Left ventricle myocardium inferior (tissue), 1 donor: ENCODE measurements at regions not wholly inside any gene's neighbourhood (a gene's known extent, or its start where the extent isn't known, plus 50 kb on each side); places are given as distances from the start of the nearest gene placed in this dataset.

Source experiments
- DNase-seq: peaks from one replicate; pipeline ENCODE4 v3.0.0-alpha.2; 2020
- H3K27ac ChIP-seq: fragments of 200-600 bp; replicated peaks from 2 replicates; pipeline ENCODE4 v1.8.0; 2021
- H3K27me3 ChIP-seq: fragments of 200-600 bp; 2 replicates; pipeline ENCODE4 v1.8.0; 2021; ENCODE audit warnings: low read depth
- H3K36me3 ChIP-seq: fragments of 200-600 bp; 2 replicates; pipeline ENCODE4 v1.8.0; 2021
- H3K4me1 ChIP-seq: fragments of 200-600 bp; 2 replicates; pipeline ENCODE4 v1.8.0; 2021
- H3K4me3 ChIP-seq: fragments of 200-600 bp; 2 replicates; pipeline ENCODE4 v1.8.0; 2021; ENCODE audit warnings: mild to moderate bottlenecking, moderate library complexity
- H3K9me3 ChIP-seq: fragments of 200-600 bp; replicated peaks from 2 replicates; pipeline ENCODE4 v1.8.0; 2021
- CTCF ChIP-seq: fragments of 200-600 bp; IDR thresholded peaks from 2 replicates; pipeline ENCODE4 v1.8.0; 2021; ENCODE audit warnings: antibody characterized with exemption, mild to moderate bottlenecking, borderline replicate concordance
- intact Hi-C: fragments of 100-400 bp; cut with micrococcal nuclease; formaldehyde crosslinking; loops from one replicate; pipeline ENCODE4 v1.11.0; 2022
- donor health status: DM: no; HTN: yes; CAD: no; lungs with severe emphysema.

GRCh38 chr10:9096288-9096687 lies 1041.8 kb downstream of the GATA3 start:
- no peak for DNase-seq
- intact Hi-C loops, result no loop called here
- H3K4me1 ChIP-seq, result no peaks in the 10 kb centered on the region
- H3K27ac ChIP-seq, result no peak overlapping the region
- TF ChIP-seq CTCF, result no peak
- no peak overlapping the region for H3K4me3 ChIP-seq
- H3K9me3 ChIP-seq, result peaks cover 4% of the 10 kb centered on the region
- no peaks in the 10 kb centered on the region for H3K36me3 ChIP-seq
- H3K27me3 ChIP-seq, result peaks cover 4% of the 10 kb centered on the region

- intact Hi-C loops, result no loop called here
- H3K36me3 ChIP-seq, result no peaks in the 10 kb centered on the region
- no peak for TF ChIP-seq CTCF
- peaks cover 4% of the 10 kb centered on the region for H3K27me3 ChIP-seq
- no peak overlapping the region for H3K4me3 ChIP-seq
- no peak overlapping the region for H3K27ac ChIP-seq
- peaks cover 4% of the 10 kb centered on the region for H3K9me3 ChIP-seq
- no peak for DNase-seq
- no peaks in the 10 kb centered on the region for H3K4me1 ChIP-seq
These were observed 1042.9 kb downstream of the GATA3 start for GRCh38 chr10:9097206-9097990.

GRCh38 chr10:9097991-9098306 lies 1043.5 kb downstream of the GATA3 start:
- DNase-seq, result no peak
- Histone ChIP-seq H3K9me3 (peaks cover 4% of the 10 kb centered on the region), H3K27ac (no peak overlapping the region), H3K27me3 (peaks cover under 1% of the 10 kb centered on the region), H3K4me1 (no peaks in the 10 kb centered on the region), H3K4me3 (no peak overlapping the region), H3K36me3 (no peaks in the 10 kb centered on the region)
- intact Hi-C loops, result no loop called here
- TF ChIP-seq CTCF, result no peak

- H3K27ac ChIP-seq, result no peak overlapping the region
- no peaks in the 10 kb centered on the region for H3K9me3 ChIP-seq
- no peaks in the 10 kb centered on the region for H3K4me1 ChIP-seq
- intact Hi-C loops, result no loop called here
- no peaks in the 10 kb centered on the region for H3K36me3 ChIP-seq
- no peak for TF ChIP-seq CTCF
- H3K4me3 ChIP-seq, result no peak overlapping the region
- no peaks in the 10 kb centered on the region for H3K27me3 ChIP-seq
- no peak for DNase-seq
These were observed 1047.5 kb downstream of the GATA3 start for GRCh38 chr10:9102026-9102425.

GRCh38 chr10:9103301-9103700 lies 1048.8 kb downstream of the GATA3 start:
- TF ChIP-seq CTCF, result no peak
- no peak overlapping the region for H3K4me3 ChIP-seq
- DNase-seq, result no peak
- H3K27me3 ChIP-seq, result no peaks in the 10 kb centered on the region
- no peaks in the 10 kb centered on the region for H3K36me3 ChIP-seq
- intact Hi-C loops, result no loop called here
- H3K9me3 ChIP-seq, result no peaks in the 10 kb centered on the region
- no peaks in the 10 kb centered on the region for H3K4me1 ChIP-seq
- no peak overlapping the region for H3K27ac ChIP-seq
